AG09319 (cell line): ENCODE measurements at regions not wholly inside any gene's neighbourhood (a gene's known extent, or its start where the extent isn't known, plus 50 kb on each side); places are given as distances from the start of the nearest gene placed in this dataset.
A peak's percentile ranks its signal among the peaks of the same experiment; 100 is the strongest.

ENCODE experiments used
- DNase-seq: peaks from one replicate; pipeline ENCODE4 v3.0.0-alpha.2; 2010; ENCODE audit warnings: low read depth; ENCODE audit errors: extremely low read depth
- CTCF ChIP-seq: IDR thresholded peaks from 2 replicates; pipeline ENCODE4 v1.5.1; 2011; ENCODE audit warnings: low read depth, mild to moderate bottlenecking, inconsistent platforms, low read length, moderate library complexity

DNA sequence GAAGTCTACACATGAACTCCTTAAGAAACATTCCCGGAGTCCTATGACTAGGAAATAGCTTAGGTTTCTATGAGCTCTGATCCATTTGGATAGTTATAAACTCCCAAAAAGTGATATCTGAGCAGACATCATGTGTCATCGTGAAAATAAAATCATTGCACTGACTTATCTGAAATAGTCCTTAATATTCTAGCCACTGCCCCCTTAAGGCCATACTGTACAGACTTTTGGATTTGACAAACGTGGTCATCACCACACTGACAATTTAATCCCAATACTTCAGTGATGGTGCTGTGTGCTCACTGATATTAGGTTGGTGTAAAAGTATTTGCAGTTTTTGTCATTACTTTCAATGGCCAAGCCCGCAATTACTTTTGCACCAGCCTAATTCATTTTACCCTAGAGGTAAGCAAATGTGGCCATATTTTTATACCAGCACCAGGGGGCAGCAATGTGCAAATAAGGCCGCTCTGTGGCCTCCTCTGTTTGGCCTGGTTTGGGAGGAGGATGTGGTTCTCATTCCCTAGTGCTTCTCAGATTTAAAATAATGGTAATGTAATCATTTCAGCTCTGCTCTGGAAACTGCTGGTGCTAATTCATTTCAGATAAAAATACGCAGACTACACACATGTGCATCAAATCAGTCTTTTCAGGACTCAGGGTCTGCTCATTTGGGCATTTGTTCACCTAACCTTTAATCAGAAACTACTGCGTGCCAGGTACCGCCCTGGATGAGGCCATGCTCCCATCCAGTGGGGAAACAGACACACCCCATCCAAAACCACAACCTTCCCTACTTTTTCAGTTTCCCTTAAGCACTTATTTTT lies 196.4 kb upstream of the C1QTNF7 start:
- peak; percentile 84 for DNase-seq
- peak; percentile 73 for TF ChIP-seq CTCF

- DNase-seq = no peak
- no peak for TF ChIP-seq CTCF
Measured at GRCh38 chr4:15232366-15233263, 195.2 kb upstream of the C1QTNF7 start.

DNA sequence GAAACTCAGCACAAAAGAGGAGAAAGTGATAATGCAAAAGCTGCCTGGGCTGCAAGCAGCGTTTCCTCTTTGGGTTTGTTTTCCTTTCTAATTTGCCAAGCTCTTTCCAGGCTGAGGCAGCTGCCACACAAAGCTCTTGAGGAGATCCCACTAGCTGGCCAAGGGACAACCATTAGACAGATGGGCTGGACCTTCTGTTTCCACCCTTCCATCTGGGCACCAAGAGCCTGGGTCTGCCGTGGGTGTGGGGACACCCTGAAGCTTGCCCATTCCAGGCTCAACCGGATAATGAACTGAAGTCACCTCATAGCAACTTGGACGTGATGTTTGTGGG lies 194.6 kb upstream of the C1QTNF7 start:
- no peak for DNase-seq
- TF ChIP-seq CTCF = no peak

DNA sequence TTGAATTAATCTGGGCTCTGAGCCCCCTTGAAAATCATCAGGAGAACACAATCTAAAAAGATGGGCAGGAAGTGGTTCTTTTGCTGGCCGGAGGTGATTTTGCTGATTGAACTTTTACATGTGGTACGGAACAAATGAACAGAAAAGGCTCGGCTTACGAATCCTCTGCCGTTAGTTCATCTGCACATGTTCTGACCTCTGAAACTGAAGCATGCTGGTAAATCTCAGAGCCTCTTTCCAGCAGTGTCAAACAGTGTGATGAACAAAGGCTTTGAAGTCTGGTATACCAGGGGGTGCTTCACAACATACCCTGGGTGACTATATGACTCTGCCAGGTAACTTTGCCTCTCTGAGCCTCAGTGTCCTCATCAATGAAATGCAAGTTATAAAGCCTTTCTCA lies 194.2 kb upstream of the C1QTNF7 start:
- TF ChIP-seq CTCF = no peak
- no peak for DNase-seq

DNA sequence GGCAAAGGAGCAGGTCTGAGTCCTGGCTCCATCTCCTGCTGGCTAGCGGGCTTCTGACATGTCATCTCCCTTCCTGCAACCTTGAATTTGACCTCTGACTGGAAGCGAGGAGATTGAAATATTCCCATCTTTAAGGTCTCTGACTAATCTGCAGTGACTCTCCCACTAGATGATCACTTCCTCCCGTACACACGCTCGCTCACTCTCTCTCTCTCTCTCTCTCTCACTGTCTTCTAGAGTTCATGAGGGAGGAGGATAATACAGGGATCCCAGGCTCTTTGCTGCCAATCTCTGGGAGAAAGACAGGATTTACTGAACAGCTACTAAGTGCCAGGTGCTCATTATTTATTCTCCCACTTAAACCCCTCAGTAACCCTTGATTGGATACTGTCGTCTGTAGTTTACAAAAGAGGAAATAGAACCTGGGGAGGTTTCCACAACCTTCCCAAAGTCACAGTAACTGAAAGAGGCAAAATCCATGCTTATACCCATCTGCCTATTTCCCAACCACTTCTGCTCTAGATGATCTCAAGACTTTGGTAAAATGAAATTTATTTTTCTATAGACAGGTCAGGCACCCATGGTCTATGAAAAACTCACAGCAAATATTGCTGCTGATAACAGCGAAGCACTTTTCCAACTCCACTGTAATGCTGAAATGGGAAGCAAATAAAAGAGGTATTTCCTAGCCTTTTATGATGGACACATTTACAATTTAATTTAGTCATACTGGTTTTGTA lies 193.5 kb upstream of the C1QTNF7 start:
- DNase-seq = no peak
- TF ChIP-seq CTCF = no peak

- peak; percentile 88 for DNase-seq
- TF ChIP-seq CTCF = no peak
Measured at GRCh38 chr4:15234856-15235126, 193.0 kb upstream of the C1QTNF7 start.

DNA sequence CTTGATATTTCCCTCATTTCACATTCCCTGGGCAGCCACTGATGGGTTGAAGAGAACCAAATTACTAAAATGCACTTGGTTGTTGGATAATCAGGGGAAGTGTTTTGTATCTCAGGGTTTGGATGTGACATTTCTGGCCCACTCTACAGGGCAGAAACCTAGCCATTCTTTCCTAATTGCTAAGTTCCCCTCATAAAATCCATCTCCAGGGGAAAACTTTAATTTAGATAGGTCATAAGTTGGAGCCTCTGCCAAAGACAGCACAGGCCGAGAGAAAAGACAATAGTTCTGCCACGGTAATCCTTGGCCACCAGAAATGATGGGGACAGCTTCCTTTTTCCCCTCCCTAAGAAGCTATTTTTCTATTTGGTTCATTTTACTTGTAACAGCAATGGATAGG lies 192.7 kb upstream of the C1QTNF7 start:
- no peak for DNase-seq
- no peak for TF ChIP-seq CTCF
